OCI-LY1 (cell line): ENCODE measurements at regions not wholly inside any gene's neighbourhood (a gene's known extent, or its start where the extent isn't known, plus 50 kb on each side); places are given as distances from the start of the nearest gene placed in this dataset.
"Not testable (repeated sequence)": the region's sequence is repeated elsewhere in the genome, so short reads cannot be mapped to it uniquely, and the experiment has no call there.

ENCODE experiments used
- CTCF ChIP-seq: fragments of 200-600 bp; sonication (generic), shearing (Covaris generic); IDR thresholded peaks from 2 replicates; pipeline ENCODE4 v1.5.1; 2017; ENCODE audit warnings: mild to moderate bottlenecking, antibody characterized with exemption, low read length, moderate library complexity, mixed read lengths
- EZH2 ChIP-seq: fragments of 200-600 bp; sonication (generic), shearing (Covaris generic); IDR thresholded peaks from 2 replicates; pipeline ENCODE4 v1.8.0; 2017; ENCODE audit warnings: borderline replicate concordance, mixed run types, mild to moderate bottlenecking, antibody characterized with exemption, low read length, moderate library complexity, mixed read lengths

GRCh38 chr10:21366108-21366507 lies 159.4 kb downstream of the SKIDA1 start:
- TF ChIP-seq CTCF, EZH2: not testable (repeated sequence)
